ENCODE measurements at regions not wholly inside any gene's neighbourhood (a gene's known extent, or its start where the extent isn't known, plus 50 kb on each side); places are given as distances from the start of the nearest gene placed in this dataset.
"Not testable (repeated sequence)": the region's sequence is repeated elsewhere in the genome, so short reads cannot be mapped to it uniquely, and the experiment has no call there.

DNA sequence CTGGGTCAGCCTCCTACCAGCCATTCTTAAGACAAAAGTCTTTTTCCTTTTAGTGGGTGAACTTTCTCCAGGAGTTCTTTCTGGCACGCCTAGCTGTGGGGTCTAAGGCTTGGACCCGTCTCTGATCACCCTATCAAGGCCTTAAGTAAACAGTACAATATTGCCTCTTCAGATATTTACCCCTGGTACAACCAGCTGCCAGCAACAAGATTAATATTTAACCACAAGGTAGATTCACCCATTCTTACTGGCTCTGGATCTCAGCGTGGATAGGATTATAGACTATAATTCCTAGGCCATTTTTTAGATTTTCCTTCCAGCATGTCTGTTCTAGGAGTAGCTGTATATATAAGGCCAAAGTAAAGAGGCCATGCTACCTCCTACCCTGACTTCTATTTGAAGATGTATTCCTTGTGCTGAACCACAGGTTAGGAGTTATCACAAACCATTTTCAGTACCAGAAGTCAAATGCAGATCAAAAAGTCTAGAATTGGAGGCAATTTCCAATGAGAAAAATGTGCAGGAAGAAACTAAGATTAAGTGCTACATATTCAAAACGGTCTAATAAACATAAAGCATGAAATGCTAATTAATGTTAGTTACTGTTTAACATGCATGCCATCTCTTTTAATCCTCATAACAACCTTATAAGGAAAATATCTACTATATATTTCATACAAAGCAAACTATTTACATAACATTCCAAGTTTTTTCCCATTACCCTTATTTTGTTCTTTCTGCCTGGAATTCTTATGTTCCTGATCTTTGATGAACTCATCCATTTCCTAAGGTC is 110.0 kb upstream of the SYN3 start:
- no peak for DNase-seq
- no peak overlapping the region for H3K27ac Mint-ChIP-seq
- no peaks in the 10 kb centered on the region for H3K9me3 Mint-ChIP-seq
- no peak for ATAC-seq (replicated peaks in 1 of 2)
- H3K4me3 Mint-ChIP-seq: no peak overlapping the region
- no peaks in the 10 kb centered on the region for H3K27me3 Mint-ChIP-seq (ENCODE audit: low read depth)
- no peaks in the 10 kb centered on the region for H3K4me1 Mint-ChIP-seq (ENCODE audit: low read depth)
- no peaks in the 10 kb centered on the region for H3K36me3 Mint-ChIP-seq (ENCODE audit: insufficient read depth in 2 of 2)

DNA sequence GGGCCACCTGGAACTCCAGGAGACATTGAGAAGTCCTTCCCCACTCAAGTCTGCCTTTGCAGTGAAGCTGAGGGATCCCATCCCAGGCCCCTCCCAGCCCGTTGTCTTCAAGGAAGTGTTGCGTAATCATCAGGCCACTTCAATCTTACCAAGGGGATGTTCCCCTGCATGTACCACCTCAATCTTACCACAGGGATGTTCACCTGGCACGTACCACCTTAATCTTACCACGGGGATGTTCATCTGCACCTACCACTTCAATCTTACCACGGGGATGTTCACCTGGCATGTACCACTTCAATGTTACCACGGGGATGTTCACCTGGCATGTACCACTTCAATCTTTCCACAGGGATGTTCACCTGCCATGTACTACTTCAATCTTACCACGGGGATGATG is 108.0 kb upstream of the SYN3 start:
- Mint-ChIP-seq H3K4me3 (no peak overlapping the region), H3K9me3 (no peaks in the 10 kb centered on the region), H3K4me1 (ENCODE audit: low read depth) (no peaks in the 10 kb centered on the region), H3K36me3 (ENCODE audit: insufficient read depth in 2 of 2) (no peaks in the 10 kb centered on the region), H3K27me3 (ENCODE audit: low read depth) (no peaks in the 10 kb centered on the region), H3K27ac (no peak overlapping the region)
- DNase-seq (no peak), ATAC-seq (replicated peaks in 1 of 2) (no peak)

DNA sequence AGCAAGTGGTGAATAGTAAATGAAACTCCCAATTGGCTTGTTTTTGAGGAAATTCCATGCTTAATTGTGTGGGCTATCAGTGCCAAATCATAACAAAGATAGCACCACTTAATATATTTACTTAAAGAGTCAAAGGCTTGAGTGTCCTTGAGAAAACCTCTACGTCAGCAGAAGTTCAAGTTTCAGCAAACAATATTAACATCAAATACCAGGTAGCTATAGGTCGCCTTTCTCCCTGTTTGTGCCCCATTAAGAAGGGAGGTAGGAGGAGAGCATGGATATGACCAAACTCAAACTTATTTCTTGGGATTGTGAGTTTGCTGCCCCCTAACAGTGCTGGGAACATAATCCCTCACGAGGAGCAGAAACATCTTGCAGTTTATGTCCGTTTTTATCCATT is 105.6 kb upstream of the SYN3 start:
- Mint-ChIP-seq H3K27me3 (ENCODE audit: low read depth) (peaks cover 6% of the 10 kb centered on the region), H3K27ac (no peak overlapping the region), H3K4me3 (no peak overlapping the region), H3K36me3 (ENCODE audit: insufficient read depth in 2 of 2) (no peaks in the 10 kb centered on the region), H3K9me3 (no peaks in the 10 kb centered on the region), H3K4me1 (ENCODE audit: low read depth) (no peaks in the 10 kb centered on the region)
- no peak for ATAC-seq (replicated peaks in 1 of 2)
- no peak for DNase-seq

DNA sequence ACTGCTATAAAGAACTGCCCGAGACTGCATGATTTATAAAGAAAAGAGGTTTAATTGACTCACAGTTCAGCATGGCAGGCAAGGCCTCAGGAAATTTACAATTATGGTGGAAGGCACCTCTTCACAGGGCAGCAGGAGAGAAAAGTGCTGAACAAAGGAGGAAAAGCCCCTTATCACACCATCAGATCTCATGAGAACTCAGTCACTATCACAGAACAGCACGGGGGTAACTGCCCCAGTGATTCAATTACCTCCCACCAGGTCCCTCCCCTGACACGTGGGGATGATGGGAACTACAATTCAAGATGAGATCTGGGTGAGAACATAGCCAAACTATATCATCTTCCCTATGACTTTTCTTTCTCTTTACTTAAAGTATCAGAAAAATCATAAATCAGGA is 104.0 kb upstream of the SYN3 start:
- Mint-ChIP-seq H3K4me3 (no peak overlapping the region), H3K27ac (no peak overlapping the region), H3K9me3 (no peaks in the 10 kb centered on the region), H3K4me1 (ENCODE audit: low read depth) (no peaks in the 10 kb centered on the region), H3K36me3 (ENCODE audit: insufficient read depth in 2 of 2) (no peaks in the 10 kb centered on the region), H3K27me3 (ENCODE audit: low read depth) (peaks cover 6% of the 10 kb centered on the region)
- ATAC-seq (replicated peaks in 1 of 2) (no peak), DNase-seq (no peak)

DNA sequence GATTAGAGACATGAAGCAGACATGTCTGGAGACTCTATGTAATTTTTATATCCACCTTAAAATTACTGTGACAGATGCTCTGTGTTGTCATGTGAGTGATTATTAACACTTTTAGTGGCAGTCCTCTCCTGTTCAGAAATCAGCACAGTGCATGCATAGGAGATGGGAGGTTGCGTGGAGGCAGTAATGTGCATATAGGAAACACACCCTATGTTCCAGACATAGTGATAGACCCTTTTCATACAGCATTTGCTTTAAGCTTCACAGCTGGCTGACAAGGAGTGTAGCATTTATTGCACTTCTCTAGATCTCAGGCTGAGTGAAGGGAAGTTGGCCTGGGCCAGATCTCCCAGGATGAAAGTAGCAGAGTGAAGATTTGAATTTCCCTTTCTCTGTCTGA is 102.3 kb upstream of the SYN3 start:
- ATAC-seq (replicated peaks in 1 of 2) (no peak), DNase-seq (no peak)
- Mint-ChIP-seq H3K4me3 (no peak overlapping the region), H3K27ac (no peak overlapping the region), H3K27me3 (ENCODE audit: low read depth) (peaks cover 6% of the 10 kb centered on the region), H3K4me1 (ENCODE audit: low read depth) (no peaks in the 10 kb centered on the region), H3K9me3 (peaks cover 0 to 3% of the 10 kb centered on the region in 2 donors), H3K36me3 (ENCODE audit: insufficient read depth in 2 of 2) (no peaks in the 10 kb centered on the region)

DNA sequence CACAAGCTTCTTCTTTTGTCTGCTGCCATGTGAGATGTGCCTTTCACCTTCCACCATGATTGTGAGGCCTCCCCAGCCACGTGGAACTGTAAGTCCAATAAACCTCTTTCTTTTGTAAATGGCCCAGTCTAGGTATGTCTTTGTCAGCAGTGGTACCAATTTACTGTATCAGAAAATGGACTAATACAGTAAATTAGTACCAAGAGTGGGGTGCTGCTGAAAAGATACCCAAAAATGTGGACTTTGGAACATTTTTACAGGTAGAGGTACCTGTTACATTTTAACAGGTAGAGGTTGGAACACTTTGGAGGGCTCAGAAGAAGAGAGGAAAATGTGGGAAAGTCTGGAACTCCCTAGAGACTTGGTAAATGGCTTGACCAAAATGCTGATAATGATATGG is 96.8 kb upstream of the SYN3 start:
- not testable (repeated sequence) for ATAC-seq (replicated peaks in 1 of 2)

DNA sequence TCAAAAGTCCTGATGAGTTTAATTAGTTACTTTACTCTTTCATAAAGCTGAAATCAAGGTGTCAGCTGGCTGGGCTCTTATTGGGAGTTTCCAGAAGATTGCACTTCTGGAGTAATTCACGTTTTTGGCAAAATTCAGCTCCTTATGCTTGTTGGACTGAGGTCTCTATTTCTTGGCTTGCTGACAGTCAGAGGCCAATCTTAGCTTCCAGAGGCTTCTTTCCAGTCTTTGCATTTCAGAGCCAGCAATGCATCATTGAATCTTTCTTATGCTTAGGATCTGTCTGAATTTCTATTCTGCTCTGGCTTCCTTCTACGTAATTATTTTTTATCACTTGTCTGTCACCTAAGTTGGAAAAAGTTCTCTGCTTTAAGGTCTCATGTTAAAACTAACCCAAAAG is 91.4 kb upstream of the SYN3 start:
- H3K4me3 Mint-ChIP-seq: no peak overlapping the region
- no peak for ATAC-seq (replicated peaks in 1 of 2)
- H3K9me3 Mint-ChIP-seq: no peaks in the 10 kb centered on the region
- no peak overlapping the region for H3K27ac Mint-ChIP-seq
- no peaks in the 10 kb centered on the region for H3K36me3 Mint-ChIP-seq (ENCODE audit: insufficient read depth in 2 of 2)
- no peak for DNase-seq
- no peaks in the 10 kb centered on the region for H3K4me1 Mint-ChIP-seq (ENCODE audit: low read depth)
- H3K27me3 Mint-ChIP-seq (ENCODE audit: low read depth): peaks cover 4% of the 10 kb centered on the region

More for the DNA sequence above, 96.8 kb upstream of the SYN3 start:
- not testable (repeated sequence) for H3K9me3 Mint-ChIP-seq; H3K27me3 Mint-ChIP-seq (ENCODE audit: low read depth); H3K4me3 Mint-ChIP-seq; H3K4me1 Mint-ChIP-seq (ENCODE audit: low read depth); DNase-seq; H3K27ac Mint-ChIP-seq; H3K36me3 Mint-ChIP-seq (ENCODE audit: insufficient read depth in 2 of 2)

DNA sequence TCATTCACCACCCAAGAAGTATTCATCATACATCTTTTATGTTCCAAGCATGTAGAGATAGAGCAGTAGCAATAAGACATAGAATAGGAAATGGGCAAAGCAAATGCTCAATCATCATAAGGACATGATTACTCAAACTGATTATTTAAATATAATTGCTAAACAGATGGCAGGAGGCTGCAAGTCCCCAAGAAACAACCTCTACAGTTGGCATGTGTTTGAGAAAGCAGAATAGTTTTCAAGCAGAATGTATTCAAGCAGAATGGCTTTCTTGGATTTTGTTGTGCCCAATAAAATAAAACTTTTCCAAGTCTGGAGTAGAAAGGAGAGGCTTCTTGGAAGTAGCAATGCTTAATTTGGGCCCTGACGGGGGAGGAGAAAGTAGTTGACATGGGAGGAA is 86.5 kb upstream of the SYN3 start:
- no peak for ATAC-seq (replicated peaks in 1 of 2)

DNA sequence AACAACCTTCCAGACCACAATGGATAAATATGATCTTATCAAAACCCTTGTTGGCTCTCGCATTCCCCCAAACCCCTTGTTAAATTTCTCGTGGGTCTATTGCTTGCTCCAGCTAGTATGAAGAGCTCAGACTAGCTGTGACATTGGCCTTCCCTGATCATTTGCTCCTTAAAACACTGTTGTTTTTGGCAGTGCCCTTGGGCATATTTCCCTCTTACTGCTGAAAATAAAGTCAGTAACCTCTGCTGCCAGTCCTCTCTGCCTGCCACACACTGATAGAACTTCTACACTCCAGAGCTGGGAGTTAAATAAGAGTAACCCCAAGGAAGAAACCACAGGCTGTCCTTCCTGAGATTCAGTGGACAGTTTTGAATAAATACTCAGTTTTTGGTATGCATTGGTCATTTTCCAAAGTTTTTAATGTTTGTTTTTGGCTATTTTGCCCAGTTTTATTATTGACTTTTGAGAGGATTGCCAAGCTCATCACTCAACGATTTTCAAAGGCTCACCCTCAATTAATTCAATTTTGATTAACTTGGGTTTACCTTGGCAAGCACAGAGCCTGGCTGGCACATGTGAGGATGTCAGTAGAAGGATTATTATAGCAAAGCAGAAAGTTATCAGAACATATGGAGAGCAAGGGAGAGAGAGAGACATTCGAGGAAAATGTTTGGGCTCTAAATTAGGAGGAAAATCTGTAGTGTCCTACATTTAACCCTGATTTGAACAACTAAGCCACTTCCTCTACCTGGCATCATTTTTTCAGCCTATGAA is 84.3 kb upstream of the SYN3 start:
- no peaks in the 10 kb centered on the region for H3K36me3 Mint-ChIP-seq (ENCODE audit: insufficient read depth in 2 of 2)

More for the DNA sequence above, 86.5 kb upstream of the SYN3 start:
- Mint-ChIP-seq H3K27me3 (ENCODE audit: low read depth) (peaks cover 6% of the 10 kb centered on the region), H3K27ac (no peak overlapping the region), H3K4me1 (ENCODE audit: low read depth) (no peaks in the 10 kb centered on the region), H3K9me3 (peaks cover 0 to 2% of the 10 kb centered on the region in 2 donors), H3K4me3 (no peak overlapping the region), H3K36me3 (ENCODE audit: insufficient read depth in 2 of 2) (no peaks in the 10 kb centered on the region)
- DNase-seq: no peak

DNA sequence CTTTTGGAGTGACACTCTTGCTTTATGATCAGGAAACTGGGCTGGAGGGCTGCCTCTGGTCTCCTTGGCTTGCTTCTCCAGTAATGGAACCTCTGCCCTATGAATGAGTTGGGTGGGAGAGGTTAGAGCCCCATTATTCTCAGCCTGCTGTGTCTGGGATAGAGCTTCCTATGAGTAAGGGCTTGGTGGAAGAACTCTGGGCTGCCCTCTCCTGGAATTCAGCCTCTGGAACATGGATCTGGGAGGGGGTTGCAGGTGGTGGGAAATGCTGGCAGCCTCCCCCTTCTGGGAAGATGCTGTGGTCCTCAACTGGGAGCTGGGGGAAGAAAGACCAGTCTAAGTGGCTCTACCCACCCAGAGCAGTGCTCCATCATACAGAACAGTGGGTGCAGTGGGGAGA is 81.8 kb upstream of the SYN3 start:
- DNase-seq: no peak
- Mint-ChIP-seq H3K27ac (no peak overlapping the region), H3K27me3 (ENCODE audit: low read depth) (peaks cover 6% of the 10 kb centered on the region), H3K9me3 (peaks cover 2% of the 10 kb centered on the region in 2 donors), H3K4me1 (ENCODE audit: low read depth) (no peaks in the 10 kb centered on the region), H3K4me3 (no peak overlapping the region), H3K36me3 (ENCODE audit: insufficient read depth in 2 of 2) (no peaks in the 10 kb centered on the region)
- no peak for ATAC-seq (replicated peaks in 1 of 2)

More for the DNA sequence above, 84.3 kb upstream of the SYN3 start:
- Mint-ChIP-seq H3K4me1 (ENCODE audit: low read depth) (no peaks in the 10 kb centered on the region), H3K27ac (no peak overlapping the region), H3K4me3 (no peak overlapping the region), H3K27me3 (ENCODE audit: low read depth) (peaks cover 6% of the 10 kb centered on the region), H3K9me3 (peaks cover 2% of the 10 kb centered on the region in 2 donors)
- ATAC-seq (replicated peaks in 1 of 2) (no peak), DNase-seq (no peak)

DNA sequence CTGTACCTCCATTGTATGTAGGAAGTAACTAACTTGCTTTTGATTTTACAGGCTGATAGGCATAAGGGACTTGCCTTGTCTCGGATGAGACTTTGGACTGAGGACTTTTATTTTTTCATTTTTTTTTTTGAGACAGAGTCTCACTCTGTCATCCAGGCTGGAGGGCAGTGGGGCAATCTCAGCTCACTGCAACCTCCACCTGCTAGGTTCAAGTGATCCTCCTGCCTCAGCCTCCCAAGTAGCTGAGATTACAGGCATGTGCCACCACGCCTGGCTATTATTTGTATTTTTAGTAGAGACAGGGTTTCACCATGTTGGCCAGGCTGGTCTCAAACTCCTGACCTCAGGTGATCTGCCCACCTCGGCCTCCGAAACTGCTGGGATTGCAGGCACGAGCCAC is 80.2 kb upstream of the SYN3 start:
- not testable (repeated sequence) for H3K4me3 Mint-ChIP-seq; H3K27ac Mint-ChIP-seq; H3K27me3 Mint-ChIP-seq (ENCODE audit: low read depth); H3K36me3 Mint-ChIP-seq (ENCODE audit: insufficient read depth in 2 of 2); ATAC-seq (replicated peaks in 1 of 2); DNase-seq; H3K4me1 Mint-ChIP-seq (ENCODE audit: low read depth); H3K9me3 Mint-ChIP-seq

DNA sequence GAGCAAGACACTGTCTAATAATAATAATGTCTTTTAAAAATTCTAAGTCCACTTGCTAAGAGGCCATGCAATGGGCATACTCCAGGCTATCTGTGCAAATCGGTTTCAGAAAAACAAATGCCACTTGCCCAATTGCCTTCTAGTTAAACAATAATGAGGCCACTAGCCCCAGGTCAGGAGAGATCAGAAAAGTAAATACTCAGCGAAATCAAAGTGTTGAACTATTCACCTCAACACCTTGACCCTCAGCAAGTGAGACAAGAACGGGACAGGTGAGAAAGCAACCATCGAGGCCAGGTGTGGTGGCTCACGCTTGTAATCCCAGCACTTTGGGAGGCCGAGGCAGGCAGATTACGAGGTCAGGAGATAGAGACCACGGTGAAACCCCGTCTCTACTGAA is 72.3 kb upstream of the SYN3 start:
- Mint-ChIP-seq H3K4me1 (ENCODE audit: low read depth) (no peaks in the 10 kb centered on the region), H3K9me3 (peaks cover 0 to 2% of the 10 kb centered on the region in 2 donors), H3K27me3 (ENCODE audit: low read depth) (peaks cover 10% of the 10 kb centered on the region), H3K4me3 (no peak overlapping the region), H3K36me3 (ENCODE audit: insufficient read depth in 2 of 2) (no peaks in the 10 kb centered on the region), H3K27ac (no peak overlapping the region)
- ATAC-seq (replicated peaks in 1 of 2) (no peak), DNase-seq (no peak)

DNA sequence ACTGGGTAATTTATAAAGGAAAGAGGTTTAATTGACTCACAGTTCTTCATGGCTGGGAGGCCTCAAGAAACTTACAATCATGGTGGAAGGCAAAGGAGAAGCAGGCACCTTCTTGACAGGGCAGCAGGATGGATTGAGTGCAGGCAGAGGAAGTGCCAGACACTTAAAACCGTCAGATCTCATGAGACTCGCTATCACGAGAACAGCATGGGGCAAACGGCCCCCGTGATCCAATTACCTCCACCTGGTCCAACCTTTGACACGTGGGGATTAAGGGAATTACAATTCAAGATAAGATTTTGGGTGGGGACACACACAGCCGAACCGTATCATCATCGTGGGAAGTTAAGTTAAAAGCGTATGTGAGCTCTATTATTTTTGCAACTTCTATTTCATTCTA is 71.4 kb upstream of the SYN3 start:
- ATAC-seq (replicated peaks in 1 of 2): no peak

More for the DNA sequence above, 71.4 kb upstream of the SYN3 start:
- Mint-ChIP-seq H3K27ac (no peak overlapping the region), H3K9me3 (peaks cover 0 to 2% of the 10 kb centered on the region in 2 donors), H3K27me3 (ENCODE audit: low read depth) (peaks cover 10% of the 10 kb centered on the region), H3K4me1 (ENCODE audit: low read depth) (no peaks in the 10 kb centered on the region), H3K36me3 (ENCODE audit: insufficient read depth in 2 of 2) (no peaks in the 10 kb centered on the region), H3K4me3 (no peak overlapping the region)
- DNase-seq: no peak

Data from activated T-cell treated with anti-CD3 and anti-CD28 coated beads, Interleukin-2, amount 50 U/mL, for 72 hours (primary cell).